HepG2 (cell line): ENCODE measurements at regions not wholly inside any gene's neighbourhood (a gene's known extent, or its start where the extent isn't known, plus 50 kb on each side); places are given as distances from the start of the nearest gene placed in this dataset.

ENCODE experiments used
- ATAC-seq: fragments of 200-7000 bp; cut with Tn5 transposase; 3 replicates; pipeline ENCODE4 v1.9.1; 2020; ENCODE audit warnings: mild to moderate bottlenecking, moderate library complexity
- BruUV-seq: library from RNA; stranded (reverse); fragments of 400-500 nt; replicated peaks from 2 replicates; lab custom pipeline; 2021; lab: Mats Ljungman, UMichigan
- CTCF ChIA-PET: fragments of 300-600 bp; formaldehyde crosslinking; extraction: SDS; loops from one replicate; lab custom pipeline; 2021; ENCODE audit warnings: low total read pairs, inconsistent platforms, low intra/inter-chr PET ratio; lab: Yijun Ruan, JAX
- POLR2A ChIA-PET: fragments of 350-600 bp; sonication (Branson Sonifier 250); formaldehyde crosslinking; loops from one replicate; lab custom pipeline; 2020; ENCODE audit warnings: antibody characterized with exemption, inconsistent platforms; lab: Yijun Ruan, JAX
- DNase-seq: peaks from one replicate; pipeline ENCODE4 v3.0.0-alpha.2; 2015; ENCODE audit warnings: low spot score
- FAIRE-seq: peaks from 3 replicates; lab custom pipeline; 2011; peaks lifted over from hg19 to GRCh38; lab: Jason Lieb, UNC
- H2AFZ ChIP-seq: one replicate; pipeline ENCODE4 v1.6.1; 2011; ENCODE audit warnings: low read length, inconsistent platforms
- H3K27ac ChIP-seq: fragments of 300-600 bp; 3 replicates; pipeline ENCODE4 v1.8.0; 2011; ENCODE audit warnings: mixed run types, mild to moderate bottlenecking, mixed read lengths, low read length, inconsistent platforms; ENCODE audit not compliant: insufficient read depth; ENCODE audit errors: extremely low read length
- H3K27me3 ChIP-seq, 2 experiments: fragments of 200-600 bp in 1 of 2; 2 replicates in 1 of 2; 3 replicates in 1 of 2; pipeline versions ENCODE4 v1.6.0 to v1.8.0; 2011; ENCODE audit warnings: low read length in 2 of 2, mild to moderate bottlenecking in 2 of 2, moderate library complexity in 2 of 2, inconsistent platforms in 1 of 2; ENCODE audit not compliant: insufficient read depth in 2 of 2, control insufficient read depth in 1 of 2
- H3K36me3 ChIP-seq, 2 experiments: fragments of 200-600 bp in 1 of 2; replicated peaks in 1 of 2; 2 replicates in 1 of 2; 3 replicates in 1 of 2; pipeline versions ENCODE4 v1.5.1 to v1.8.0; 2011; ENCODE audit warnings: low read length in 2 of 2, inconsistent platforms in 1 of 2; ENCODE audit not compliant: insufficient read depth in 2 of 2, control insufficient read depth in 1 of 2
- H3K4me1 ChIP-seq: 2 replicates; pipeline ENCODE4 v1.5.1; 2012; ENCODE audit warnings: low read length, inconsistent platforms; ENCODE audit not compliant: insufficient read depth
- H3K4me2 ChIP-seq: 2 replicates; pipeline ENCODE4 v1.6.0; 2011; ENCODE audit warnings: low read depth, low read length, inconsistent platforms
- H3K4me3 ChIP-seq, 3 experiments: fragments of 200-600 bp in 1 of 3; sonication (generic), shearing (Covaris generic) in 1 of 3; replicated peaks in 1 of 3; 2 replicates each; pipeline ENCODE4 v1.5.1; 2011 to 2016; ENCODE audit warnings: low read length in 3 of 3, inconsistent platforms in 2 of 3, low read depth in 2 of 3, mild to moderate bottlenecking in 2 of 3, control low read depth in 1 of 3, mixed read lengths in 1 of 3; ENCODE audit not compliant: insufficient read depth in 1 of 3
- H3K79me2 ChIP-seq: one replicate; pipeline ENCODE4 v1.6.1; 2011; ENCODE audit warnings: low read length, inconsistent platforms; ENCODE audit not compliant: insufficient read depth
- H3K9ac ChIP-seq: 2 replicates; pipeline ENCODE4 v1.6.0; 2011; ENCODE audit warnings: mild to moderate bottlenecking, low read depth, low read length, inconsistent platforms; ENCODE audit not compliant: insufficient read depth
- H3K9me3 ChIP-seq: 2 replicates; pipeline ENCODE4 v1.5.1; 2012; ENCODE audit warnings: mild to moderate bottlenecking, low read length
- H4K20me1 ChIP-seq: 2 replicates; pipeline ENCODE4 v1.6.0; 2011; ENCODE audit warnings: inconsistent platforms, mild to moderate bottlenecking, low read length, moderate library complexity; ENCODE audit not compliant: insufficient read depth
- BCL6 ChIP-seq: IDR thresholded peaks from 2 replicates; pipeline ENCODE4 v1.6.1; 2016; ENCODE audit warnings: missing genetic modification reagents, missing compliant biosample characterization
- NFIC ChIP-seq: IDR thresholded peaks from 2 replicates; pipeline ENCODE4 v1.6.1; 2012; ENCODE audit warnings: mild to moderate bottlenecking, low read length, inconsistent platforms
- PPARG ChIP-seq: conservative IDR thresholded peaks from 2 replicates; pipeline ENCODE4 v1.6.1; 2016; ENCODE audit warnings: missing biosample characterization, missing genetic modification reagents
- SALL2 ChIP-seq: sonication (generic); formaldehyde crosslinking; IDR thresholded peaks from 2 replicates; pipeline ENCODE4 v1.8.1; 2023; ENCODE audit warnings: mild to moderate bottlenecking, missing genetic modification reagents, inconsistent platforms
- ZFYVE20 ChIP-seq: sonication (generic); formaldehyde crosslinking; IDR thresholded peaks from 2 replicates; pipeline ENCODE4 v1.8.0; 2023; ENCODE audit warnings: low read depth, mild to moderate bottlenecking, moderate library complexity, missing genetic modification reagents, borderline replicate concordance
- ZNF563 ChIP-seq: sonication (generic); formaldehyde crosslinking; IDR thresholded peaks from 2 replicates; pipeline ENCODE4 v1.8.0; 2022; ENCODE audit warnings: mild to moderate bottlenecking, moderate library complexity, missing genetic modification reagents
- WGBS: methylation state at CpG from one replicate; pipeline ENCODE4 v1.1.6; 2017; ENCODE audit warnings: low lambda C conversion rate; 5-methylcytosine and 5-hydroxymethylcytosine counted together
- in situ Hi-C: cut with HindIII; loops from 2 replicates; pipeline ENCODE4 v1.10.0; 2017; ENCODE audit warnings: low pct_unique_long_range_greater_than_20kb; ENCODE audit not compliant: extremely low pct_ligation_motif_present
- intact Hi-C: fragments of 100-400 bp; cut with micrococcal nuclease; formaldehyde crosslinking; loops from one replicate; pipeline ENCODE4 v1.10.0; 2022; ENCODE audit not compliant: unreplicated experiment
- TF ChIP-seq, protein P1 (sequence below): sonication (generic); formaldehyde crosslinking; IDR thresholded peaks from 2 replicates; pipeline ENCODE4 v1.5.1; 2020; ENCODE audit warnings: mild to moderate bottlenecking, missing genetic modification reagents, borderline replicate concordance

DNA sequence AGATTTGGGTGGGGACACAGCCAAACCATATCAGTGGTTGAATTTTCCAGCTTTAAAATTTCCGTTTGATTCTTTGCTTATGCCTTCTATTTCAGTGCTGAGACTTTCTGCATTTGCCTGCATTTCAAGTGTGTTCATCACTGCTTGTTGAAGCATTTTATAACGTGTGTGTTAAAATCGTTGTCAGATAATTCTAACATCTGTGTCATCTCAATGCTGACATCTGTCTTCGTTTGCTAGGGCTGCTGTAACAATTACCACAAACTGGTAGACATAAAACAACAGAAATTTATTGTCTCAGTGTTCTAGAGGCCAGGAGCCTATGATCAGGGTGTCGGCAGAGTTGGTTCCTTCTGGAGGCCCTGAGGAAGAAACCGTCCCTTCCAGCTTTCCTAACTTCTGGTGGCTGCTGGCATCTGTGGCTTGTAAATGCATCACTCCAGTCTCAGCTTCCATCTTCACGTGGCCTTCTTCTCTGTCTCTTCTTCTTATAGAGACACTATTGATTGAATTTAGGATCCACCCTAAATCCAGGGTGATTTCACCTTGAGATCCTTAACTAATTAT is 71.1 kb upstream of the SDK1 start (continued):
- TF ChIP-seq BCL6: no peak
- TF ChIP-seq, all 625 proteins: peak for 0

DNA sequence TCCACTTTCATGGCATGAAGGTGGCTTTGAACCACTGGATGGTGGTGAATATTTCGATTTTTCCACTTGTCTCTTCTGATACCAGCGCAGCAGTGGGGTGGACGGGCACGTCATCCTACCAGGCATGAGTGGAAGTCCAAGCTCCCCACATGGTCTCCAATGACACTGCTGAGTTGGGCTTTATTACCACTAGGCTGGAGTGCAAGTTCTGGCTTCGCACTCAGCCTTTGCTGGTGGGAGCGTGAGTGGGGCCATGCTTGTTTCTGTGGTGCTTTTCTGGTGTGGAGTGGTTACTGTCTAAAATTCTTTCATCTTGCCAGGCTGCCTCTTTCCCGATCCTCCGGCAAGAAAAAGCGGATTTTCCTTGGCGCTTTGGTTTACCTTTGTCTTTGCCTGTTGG is 70.1 kb upstream of the SDK1 start:
- intact Hi-C loops (no loop called here), in situ Hi-C loops (no loop called here)
- no TSS peak for BruUV-seq
- Histone ChIP-seq H3K79me2 (no peaks in the 10 kb centered on the region), H3K4me2 (no peak overlapping the region), H3K27ac (no peak overlapping the region), H4K20me1 (no peaks in the 10 kb centered on the region), H3K4me1 (no peaks in the 10 kb centered on the region), H3K9me3 (peaks cover under 1% of the 10 kb centered on the region; the same call in 1 of the 2 replicates), H3K4me3 (no peak overlapping the region), H2AFZ (no peak overlapping the region), H3K36me3 (no peaks in the 10 kb centered on the region), H3K27me3 (peaks cover 3 to 11% of the 10 kb centered on the region in 2 experiments; a peak in 2 of 5 replicates), H3K9ac (no peak overlapping the region)
- ATAC-seq (no peak), DNase-seq (no peak), FAIRE-seq (no peak)
- POLR2A ChIA-PET: no interaction called here
- TF ChIP-seq NFIC (no peak), SALL2 (no peak), PPARG (CRISPR knock-in tag) (no peak), ZFYVE20 (no peak), ZNF563 (CRISPR knock-in tag) (no peak)
- TF ChIP-seq, protein P1, sequence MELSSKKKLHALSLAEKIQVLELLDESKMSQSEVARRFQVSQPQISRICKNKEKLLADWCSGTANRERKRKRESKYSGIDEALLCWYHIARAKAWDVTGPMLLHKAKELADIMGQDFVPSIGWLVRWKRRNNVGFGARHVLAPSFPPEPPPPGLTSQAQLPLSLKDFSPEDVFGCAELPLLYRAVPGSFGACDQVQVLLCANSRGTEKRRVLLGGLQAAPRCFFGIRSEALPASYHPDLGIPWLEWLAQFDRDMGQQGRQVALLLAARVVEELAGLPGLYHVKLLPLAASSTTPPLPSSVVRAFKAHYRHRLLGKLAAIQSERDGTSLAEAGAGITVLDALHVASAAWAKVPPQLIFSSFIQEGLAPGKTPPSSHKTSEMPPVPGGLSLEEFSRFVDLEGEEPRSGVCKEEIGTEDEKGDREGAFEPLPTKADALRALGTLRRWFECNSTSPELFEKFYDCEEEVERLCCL (CRISPR knock-in tag): no peak
- CTCF ChIA-PET: no interaction called here
- WGBS: 42% methylated on average over 8 of the region's 10 CpGs
